ENCODE measurements at regions not wholly inside any gene's neighbourhood (a gene's known extent, or its start where the extent isn't known, plus 50 kb on each side); places are given as distances from the start of the nearest gene placed in this dataset.

DNA sequence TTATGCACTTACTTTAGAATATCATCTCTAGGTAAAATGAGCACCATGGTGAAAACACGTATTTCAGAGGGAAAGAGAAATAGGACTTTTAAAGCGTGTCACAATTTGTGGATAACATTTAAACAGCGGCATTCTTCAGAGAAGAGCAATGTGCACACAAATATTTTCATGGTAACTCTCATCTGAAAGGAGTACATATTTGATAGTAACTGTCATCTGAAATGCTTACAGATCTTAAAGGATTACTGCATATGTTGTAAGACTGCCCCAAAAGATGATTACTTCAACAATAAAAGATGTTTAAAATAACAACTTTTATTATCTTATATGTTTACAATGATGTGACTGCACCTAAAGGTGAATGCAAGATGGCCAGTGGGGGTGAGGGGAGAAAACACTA lies 408.8 kb downstream of the PLA2G4A start:
- DNase-seq (ENCODE audit: low spot score), result no peak

DNA sequence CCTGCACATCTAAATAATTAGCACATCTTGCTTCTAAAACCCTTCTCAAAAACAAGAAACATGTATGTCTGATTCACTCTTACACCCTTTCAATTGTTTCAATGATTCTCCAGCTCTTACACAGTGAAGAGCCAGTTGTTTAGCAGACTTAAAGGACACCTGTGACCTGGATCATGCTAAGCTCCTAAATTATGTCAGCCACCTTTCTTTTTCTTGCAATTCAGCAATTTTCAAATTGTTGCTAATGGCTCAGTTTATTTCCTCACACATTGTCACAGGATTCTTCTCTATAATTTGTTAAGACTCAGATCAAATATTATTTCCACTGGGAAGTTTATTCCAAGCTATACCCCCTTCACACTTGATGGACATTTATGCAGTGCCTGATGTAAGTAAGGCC lies 413.2 kb downstream of the PLA2G4A start:
- no peak for DNase-seq (ENCODE audit: low spot score)

DNA sequence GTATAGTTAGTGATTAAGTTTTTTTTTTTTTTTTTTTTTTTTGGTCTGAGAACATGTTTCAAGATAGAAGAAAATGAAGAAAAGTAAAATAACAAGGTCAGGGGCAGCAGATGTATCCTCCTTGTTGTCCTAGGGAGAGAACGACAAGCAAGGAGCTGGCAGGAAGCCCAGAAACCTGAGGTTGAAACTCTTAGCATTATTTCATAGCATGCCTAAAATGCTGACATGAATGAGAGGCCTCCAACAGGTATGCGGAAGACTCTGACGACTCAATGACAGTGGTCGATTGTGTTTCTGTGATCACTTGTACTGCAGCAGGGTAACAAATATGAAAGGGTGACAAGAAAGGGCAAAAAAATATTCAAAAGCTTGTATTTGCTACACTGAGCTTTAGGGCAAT lies 415.9 kb downstream of the PLA2G4A start:
- no peak for DNase-seq (ENCODE audit: low spot score)

DNA sequence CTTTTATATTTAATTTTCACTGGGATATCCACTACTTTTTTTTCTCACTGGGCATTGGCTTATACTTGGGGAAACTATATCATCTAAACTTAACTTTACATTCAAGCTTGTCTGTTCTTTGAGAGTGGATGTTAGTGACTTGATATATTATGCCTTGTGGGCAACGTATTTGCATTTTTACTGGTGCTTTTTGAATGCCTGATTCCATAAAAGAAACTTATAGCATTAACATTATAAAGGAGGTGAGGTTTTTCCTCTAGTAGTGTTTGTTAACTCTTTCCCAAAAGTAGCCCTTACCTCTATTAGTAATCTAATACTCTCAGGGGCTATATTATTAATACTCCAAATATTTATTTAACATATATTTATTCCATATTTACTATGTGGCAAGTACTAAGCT lies 416.5 kb downstream of the PLA2G4A start:
- DNase-seq (ENCODE audit: low spot score), result no peak

DNA sequence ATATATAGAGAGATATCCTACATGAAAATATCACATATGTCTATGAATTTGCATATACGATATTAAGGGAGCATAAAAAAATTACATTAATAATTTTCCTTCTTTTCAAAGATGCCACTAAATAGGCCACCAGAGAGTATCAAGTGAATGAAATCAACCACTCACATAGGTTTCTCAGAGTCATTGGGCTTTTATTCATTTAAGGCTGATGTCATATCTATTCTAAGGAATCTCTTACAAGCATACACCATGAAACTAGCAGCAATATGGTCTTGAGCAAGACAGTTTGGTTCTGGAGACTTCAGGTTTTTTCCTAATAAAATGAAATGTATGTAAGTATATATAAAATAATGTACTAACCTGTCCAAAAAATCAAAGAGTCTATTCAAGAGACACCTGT lies 420.4 kb downstream of the PLA2G4A start:
- DNase-seq (ENCODE audit: low spot score), result no peak

DNA sequence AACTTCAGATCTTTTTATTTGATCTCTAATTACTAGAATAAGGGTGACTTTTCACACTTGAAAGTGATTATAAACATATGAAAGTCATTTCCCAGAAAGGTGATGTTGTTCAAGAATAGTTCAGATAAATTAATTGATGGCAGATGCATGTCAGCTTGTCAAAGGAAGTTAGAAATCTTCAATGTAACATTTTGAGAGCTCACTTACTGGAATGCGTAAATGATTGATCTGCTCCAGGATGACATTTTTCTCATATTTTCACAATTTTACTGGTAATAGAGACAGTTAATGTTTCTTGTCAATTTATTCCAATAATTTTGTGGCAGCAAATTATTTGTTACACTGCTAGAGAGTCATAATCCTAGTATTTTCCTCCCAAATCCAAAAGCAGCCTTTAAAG lies 424.2 kb downstream of the PLA2G4A start:
- no peak for DNase-seq (ENCODE audit: low spot score)

DNA sequence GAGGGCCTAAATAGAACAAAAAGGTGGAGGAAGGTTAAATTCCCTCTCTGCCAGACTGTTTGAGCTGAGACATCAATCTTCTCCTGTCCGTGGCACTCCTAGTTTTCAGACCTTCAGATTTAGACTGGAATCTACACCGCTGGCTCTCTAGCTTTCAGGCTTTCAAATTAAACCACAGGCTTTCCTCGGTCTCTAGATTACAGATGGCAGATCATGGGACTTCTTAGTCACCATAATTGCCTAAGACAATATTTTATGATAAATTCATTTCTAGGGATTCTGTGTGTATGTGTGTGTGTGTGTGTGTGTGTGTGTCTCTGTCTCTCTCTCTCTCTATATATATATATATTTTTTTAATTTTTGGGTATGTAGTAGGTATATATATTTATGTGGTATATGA lies 428.7 kb downstream of the PLA2G4A start:
- DNase-seq (ENCODE audit: low spot score), result no peak

DNA sequence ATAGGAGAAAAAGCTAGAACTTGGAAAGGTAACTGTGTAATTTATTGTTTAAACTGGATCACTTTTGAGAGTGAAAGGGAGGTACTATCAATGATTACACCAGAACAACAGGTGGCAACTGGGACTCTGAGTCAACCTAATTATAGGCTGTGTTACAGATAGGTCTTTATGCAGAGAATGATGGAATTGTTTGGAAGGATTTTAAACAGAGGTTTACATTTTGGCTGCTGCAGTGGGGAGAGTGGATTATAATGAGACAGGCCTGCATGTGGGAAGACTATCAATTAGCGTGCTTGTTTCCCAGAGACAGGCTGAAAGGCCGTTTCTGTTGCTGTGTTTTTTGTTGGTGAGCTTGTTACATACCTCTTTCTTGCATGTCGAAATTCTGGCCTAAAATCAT lies 432.9 kb downstream of the PLA2G4A start:
- no peak for DNase-seq (ENCODE audit: low spot score)

DNA sequence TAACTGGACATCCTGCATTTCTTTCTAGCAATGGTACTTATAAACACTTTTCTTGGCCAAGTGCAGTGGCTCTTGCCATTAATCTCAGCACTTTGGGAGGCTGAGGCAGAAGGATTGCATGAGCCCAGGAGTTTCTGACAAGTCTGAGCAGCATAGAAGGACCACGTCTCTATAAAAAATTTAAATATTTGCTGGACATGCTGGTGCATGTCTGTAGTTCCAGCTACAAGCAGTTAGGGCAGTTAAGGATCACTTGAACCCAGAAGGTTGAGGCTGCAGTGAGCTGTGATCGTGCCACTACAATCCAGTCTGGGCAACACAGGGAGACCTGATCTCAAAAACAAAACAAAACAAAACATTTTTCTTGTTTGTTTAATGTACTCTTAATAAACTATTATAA lies 434.0 kb downstream of the PLA2G4A start:
- DNase-seq (ENCODE audit: low spot score), result no peak

DNA sequence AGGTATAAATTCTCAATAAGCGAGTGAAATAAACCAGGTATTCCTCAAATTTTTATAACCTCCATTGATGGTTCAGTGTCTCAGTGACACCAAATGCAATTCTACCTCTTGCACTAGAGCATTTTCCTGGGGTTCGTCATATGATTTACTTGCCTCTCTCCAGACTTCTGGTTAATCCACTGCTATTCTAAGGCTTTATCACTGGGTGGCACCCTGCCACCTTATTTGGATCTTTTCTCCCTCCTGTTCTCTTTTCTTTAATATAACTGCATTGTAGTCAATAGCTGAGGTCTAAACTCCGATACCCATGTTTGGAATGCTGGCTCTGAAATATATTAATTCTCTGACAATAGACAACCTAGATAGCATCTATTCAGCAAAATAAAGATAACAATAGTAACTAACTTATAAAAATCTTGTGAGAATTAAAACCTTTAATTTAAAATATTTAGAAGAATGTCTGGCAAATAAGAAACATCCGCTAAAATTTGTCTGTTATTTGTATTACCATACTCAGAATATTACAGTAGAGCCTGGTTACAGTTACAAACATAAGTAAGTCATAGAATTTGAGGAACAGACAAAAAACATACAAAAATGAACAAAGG lies 436.4 kb downstream of the PLA2G4A start:
- DNase-seq (ENCODE audit: low spot score), result peak; percentile 63

DNA sequence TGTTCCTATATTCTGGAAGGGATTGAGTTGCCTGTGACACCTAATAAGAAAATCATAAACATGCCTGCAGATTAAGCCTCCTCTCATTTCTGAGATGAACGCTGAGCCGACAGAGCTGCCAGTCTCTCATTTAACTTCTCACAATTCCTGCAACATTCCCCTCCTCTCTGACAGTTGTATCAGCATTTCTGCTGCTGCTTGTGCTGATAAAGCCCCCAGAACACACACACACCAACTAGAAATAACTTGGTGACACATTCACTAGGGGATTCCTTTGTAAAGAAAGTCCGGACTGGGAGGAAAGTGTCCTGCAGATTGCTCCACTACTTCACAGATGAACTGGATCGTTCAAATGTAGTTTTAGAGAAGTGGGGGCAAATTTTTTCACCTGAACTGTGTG lies 437.3 kb downstream of the PLA2G4A start:
- no peak for DNase-seq (ENCODE audit: low spot score)

DNA sequence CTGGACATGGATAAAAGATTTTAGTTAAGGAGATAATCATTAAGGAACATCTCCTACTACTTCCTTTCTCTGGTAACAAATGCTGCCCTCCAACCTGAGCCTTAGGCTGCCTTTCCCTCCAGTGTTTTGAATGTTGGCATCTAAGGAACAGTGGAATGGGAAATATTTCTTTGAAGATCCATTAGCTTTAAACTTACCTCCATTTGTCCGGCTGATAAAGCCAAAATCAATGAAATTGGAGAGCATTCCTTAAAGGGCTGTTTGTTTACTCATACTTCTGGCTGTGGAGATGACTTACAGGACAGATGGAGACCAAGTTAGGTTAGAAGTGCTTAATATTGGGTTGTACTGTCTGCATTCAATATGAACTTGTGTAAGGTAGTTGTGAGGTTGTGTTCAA lies 439.1 kb downstream of the PLA2G4A start:
- DNase-seq (ENCODE audit: low spot score), result no peak

DNA sequence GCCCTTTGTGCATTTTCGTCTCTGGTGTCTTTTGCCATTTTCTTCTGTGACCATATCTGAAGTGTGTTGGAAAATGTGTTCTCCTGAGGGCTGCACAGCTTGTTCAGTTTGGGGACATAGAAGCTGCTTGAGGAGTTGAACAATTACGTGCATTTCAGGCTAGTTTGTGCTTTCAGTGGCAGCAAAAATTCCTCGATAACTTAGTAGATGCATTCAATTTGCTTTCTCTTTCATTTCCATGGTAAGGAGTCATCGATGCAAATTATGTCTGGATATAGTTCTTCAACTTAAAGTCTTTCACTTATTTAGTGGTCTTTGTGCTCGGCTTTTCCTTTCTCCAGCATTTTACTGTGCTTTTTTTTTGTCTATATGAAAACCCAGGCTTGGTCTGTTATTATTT lies 441.5 kb downstream of the PLA2G4A start:
- DNase-seq (ENCODE audit: low spot score), result no peak

DNA sequence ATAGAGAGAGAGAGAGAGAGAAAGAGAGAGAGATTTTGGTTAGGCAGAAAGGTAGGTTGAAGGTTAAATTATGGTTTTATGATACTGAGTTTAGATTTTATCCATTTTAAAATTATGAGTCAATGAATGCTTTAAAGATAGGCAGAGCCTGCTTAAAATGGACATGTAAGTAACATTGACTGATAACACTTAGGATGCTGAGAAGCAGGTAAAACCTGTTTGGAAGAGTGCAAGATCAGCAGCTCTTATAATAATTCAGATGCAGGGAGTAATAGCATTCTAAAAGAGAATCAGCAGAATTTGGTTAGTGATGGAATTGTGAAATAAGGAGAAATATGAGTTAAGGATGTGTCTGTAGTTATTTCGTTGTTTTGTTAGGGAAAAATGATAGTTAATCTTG lies 446.6 kb downstream of the PLA2G4A start:
- no peak for DNase-seq (ENCODE audit: low spot score)

DNA sequence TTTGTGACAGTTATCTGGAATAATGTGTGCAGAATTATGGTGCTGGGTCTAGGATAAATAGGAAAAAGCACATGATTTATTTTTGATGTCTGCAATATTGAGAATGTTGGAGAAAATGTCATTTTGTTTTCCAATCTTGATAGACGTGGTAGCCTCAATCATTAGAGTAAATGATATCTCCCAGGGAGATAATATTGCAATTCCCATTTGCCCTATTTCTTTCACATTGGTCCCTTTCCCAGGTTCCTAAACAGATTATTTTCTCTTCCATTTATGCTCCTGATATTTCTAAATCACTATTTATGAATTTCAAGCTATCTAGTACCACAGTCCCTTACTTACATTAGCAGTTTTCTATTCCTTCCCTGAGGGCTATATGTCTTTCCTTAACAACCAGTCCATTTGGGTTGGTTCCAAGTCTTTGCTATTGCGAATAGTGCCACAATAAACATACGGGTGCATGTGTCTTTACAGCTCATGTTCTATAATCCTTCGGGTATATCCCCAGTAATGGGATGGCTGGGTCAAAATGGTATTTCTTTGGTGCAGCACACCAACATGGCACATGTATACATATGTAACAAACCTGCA lies 447.3 kb downstream of the PLA2G4A start:
- no peak for DNase-seq (ENCODE audit: low spot score)

DNA sequence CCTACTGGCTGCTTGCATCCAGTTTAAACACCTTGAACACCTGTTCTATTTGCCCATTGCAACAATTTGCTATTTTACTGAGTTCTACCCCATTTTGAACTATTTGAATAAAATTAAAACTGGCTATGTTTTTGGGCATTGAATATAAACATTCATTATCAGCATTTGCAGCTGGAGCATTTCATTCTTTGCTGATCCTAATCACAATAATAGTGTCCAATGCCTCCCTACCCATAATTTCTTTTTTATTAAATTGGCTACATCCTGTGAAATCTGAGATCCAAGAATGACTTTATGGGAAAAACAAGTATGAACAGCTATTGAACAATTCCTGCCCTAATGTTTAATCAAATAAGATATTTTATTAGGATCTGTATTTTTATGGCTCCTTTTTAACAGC lies 447.9 kb downstream of the PLA2G4A start:
- no peak for DNase-seq (ENCODE audit: low spot score)

DNA sequence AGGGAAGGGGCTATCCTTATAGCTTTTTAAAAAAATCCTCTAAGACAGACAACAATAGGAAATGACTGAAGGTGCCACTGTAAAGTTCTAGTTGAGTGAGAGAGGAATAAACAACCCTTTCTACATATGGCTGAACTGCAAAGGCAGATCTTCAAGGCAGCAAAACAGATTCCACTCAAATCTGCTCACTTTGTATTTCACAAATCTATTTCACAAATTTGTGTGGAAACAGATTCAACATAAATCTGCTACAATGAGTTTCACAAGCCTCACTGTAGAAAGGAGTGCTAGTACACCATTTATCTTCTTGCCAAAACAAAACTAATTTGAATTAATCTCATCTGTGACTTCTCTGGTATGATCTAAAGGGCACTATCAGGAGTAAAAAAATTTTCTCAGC lies 451.3 kb downstream of the PLA2G4A start:
- no peak for DNase-seq (ENCODE audit: low spot score)

DNA sequence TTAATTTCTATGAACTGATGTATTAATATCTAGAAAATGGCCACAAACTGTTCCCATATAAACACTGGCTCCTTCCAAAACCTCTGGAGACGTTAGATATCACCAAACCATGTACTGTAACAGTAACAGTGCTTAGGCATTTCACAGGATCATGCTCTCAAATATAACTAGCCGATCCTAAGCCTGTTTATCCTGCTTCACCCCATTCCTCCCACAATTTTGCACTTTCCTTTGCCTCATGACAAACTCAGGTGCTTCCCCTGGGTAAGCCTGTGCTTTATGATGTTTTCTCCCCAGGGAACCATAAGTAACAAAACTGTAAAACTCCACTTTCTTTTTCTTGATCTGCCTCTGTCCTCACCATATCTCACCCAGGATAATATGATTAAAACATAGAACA lies 452.3 kb downstream of the PLA2G4A start:
- DNase-seq (ENCODE audit: low spot score), result no peak

DNA sequence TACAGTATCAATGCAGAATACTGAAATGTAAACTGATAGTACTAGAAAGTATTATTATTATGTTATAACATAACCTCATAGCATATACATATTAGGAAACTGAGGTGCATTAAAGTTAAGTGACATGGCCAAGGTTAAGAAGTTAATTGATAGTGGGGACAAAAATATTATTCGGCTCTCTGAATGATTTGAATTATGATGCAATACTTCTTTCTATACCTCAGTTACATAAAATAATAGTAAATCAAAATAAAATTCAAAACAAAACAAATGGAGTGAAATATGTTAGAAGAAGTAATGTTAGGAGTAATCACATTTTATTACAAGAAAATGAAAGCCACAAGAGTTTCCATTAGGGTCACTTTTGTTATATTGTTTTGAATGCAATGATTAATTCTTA lies 455.2 kb downstream of the PLA2G4A start:
- DNase-seq (ENCODE audit: low spot score), result no peak

DNA sequence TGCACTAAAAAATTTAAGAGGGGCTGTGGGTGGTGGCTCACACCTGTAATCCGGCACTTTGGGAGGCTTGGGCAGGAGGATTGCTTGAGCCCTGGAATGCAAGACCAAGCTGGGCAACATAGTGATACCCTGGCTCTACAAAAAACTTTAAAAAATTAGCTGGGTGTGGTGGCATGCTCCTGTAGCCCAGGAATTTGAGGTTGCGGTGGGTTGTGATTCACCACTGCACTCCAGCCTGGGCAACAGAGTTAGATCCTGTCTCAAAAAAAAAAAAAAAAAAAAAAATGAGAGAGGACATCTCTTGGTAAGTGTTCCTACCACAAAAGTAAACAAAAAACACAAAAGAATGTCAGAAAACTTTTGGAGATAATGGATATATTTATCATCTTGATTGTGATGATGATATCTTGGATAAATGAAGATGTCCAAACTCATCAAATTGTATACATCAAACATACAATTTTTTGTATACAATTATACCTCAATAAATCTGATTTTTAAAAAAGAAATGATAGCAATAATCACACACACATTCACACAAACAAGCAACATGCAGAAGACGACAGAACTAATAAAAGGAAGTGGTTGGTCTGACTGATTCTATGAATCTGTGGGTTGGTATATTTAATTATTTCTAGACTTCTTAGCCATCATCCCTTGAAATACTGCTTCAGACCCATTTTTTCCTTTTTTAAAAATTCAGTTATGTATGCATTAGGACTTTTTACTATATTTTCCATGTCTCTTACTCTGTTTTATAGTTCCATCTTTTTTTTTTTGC lies 465.9 kb downstream of the PLA2G4A start:
- DNase-seq (ENCODE audit: low spot score), result no peak

DNA sequence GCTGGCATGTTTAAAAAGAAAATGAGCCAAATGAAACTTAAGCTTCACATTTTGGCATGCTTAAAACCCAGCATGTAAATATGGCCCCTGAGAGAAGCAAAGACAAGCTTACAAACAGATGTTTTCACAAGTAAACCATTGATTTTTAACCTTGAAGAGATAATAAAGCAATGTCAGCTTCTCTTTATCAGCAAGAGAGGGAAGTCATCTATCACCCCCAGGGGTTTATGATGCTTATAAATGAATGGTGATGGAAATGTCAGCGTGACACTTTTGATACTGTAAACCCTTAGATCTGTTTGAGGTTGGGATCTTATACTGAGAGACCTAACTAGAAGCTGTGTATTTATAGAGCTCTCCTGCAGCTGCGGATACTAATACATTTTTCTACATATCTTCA lies 471.3 kb downstream of the PLA2G4A start:
- DNase-seq (ENCODE audit: low spot score), result no peak

DNA sequence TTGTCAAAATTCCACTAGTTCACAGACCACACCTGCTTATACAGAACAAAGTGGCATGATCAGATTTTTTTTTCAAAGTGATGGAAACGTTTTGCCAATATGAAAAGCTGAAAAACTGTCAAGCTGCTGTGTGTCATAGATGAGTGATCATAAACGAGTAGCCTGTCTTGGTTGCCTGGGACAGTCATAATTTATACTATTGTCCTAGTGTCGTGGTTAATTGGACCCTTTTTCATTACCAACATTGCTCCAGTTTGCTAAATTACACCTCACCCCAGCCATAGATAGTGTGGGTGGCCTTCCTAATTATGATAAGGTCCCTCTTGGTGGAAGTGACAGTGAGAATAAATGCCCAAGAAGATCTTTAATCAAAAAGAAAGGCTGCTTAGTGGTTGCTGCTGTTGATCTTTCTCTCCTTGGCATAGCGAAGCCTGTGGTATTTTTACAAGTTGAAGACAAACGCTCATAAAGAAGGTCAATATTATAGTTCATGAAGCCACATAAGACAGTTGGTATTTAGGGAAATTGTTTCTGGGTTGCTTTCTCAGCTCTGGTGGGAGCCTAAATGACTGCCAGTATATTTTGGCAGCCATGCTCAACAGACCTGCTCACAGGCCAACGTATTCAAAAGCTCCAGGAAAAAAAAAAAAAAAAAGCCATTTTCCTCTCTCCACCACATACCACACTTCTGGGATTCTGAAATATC lies 478.1 kb downstream of the PLA2G4A start:
- DNase-seq (ENCODE audit: low spot score), result no peak

DNA sequence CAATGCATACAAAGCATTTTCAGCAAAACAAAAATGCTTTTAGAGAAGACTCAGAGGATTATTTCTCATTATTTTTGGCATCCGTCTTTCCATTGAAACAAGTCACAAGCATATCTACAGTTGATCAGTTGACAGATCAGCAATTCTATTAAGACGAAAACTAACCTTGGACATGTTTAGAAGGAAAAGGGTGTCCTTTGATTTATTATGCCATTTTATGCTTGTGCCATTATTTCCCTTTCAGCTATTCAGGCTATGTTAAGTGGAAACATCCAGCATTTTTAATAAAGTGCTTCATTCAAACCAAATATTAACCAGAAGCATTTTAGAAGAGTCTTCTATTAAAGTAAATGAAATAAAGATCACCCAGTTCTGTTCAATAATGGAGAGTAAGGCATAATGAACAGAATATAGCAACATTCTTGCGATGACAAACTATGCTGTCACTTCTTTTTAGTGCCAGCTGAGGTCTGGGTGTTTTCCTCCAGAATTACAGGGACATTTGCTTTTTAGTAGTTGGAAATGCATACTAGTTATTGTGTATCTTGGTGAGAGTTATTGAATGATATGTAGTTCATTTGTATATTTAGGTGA lies 481.4 kb downstream of the PLA2G4A start:
- no peak for DNase-seq (ENCODE audit: low spot score)

All from D341Med (cell line).